GF-D8 (cell line): ENCODE measurements at regions not wholly inside any gene's neighbourhood (a gene's known extent, or its start where the extent isn't known, plus 50 kb on each side); places are given as distances from the start of the nearest gene placed in this dataset.

Source experiments
- DNase-seq: peaks from one replicate; lab custom pipeline; 2025; lab: John Stamatoyannopoulos, UW

GRCh38 chr3:25000971-25001591, 427.0 kb upstream of the RARB start:
- no peak for DNase-seq

DNA sequence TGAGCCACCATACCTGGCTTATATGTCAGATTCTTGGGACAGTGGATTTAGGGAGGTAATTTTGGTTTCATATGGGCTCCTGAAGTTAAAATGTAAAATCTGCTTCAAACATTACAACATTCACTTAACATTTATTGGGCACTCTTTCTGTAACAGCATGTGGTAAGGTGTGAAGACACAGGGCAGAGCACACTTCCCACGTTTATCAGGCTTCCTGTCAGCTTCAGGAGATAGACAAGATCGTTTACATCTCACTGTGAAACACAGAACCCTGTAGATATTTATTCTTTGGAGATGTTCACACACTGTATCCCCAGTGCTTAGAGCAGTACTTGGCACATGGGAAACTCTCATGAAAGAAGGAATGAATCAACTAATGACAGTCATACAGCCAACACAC, 426.0 kb upstream of the RARB start:
- DNase-seq: no peak

DNA sequence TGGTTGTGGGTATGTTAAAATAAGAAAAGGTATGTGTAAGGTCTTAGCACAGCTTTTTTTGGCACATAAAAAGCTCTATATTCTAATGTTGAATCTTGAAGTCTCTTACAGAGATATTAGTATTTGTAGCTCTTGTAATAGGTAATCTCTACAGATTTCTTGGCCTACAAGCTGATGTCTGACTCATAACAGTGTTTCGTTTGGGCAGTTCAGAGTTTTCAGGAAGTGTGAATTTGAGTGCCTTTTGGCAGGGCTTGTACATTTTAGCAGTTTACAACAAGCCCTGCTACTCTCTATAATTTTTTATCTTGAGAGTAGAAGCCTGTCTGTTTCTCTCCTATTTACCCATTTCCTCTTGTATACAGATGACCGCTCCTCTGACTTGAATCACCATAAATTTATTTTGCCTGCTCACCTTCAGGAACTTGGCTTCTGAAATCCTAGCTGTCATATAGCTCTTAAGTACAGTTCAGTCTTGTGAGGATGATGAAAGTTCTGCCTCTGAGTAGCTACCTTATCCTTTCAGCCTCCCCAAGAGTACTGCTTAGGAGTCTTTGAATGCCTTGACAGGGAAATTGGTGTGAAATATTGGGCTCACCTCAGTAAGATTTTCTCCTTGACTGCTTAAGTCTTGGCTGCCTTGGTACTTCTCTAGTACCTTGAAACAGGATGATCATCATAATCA, 419.9 kb upstream of the RARB start:
- no peak for DNase-seq

- no peak for DNase-seq
Measured at GRCh38 chr3:25009665-25010064, 418.4 kb upstream of the RARB start.

DNA sequence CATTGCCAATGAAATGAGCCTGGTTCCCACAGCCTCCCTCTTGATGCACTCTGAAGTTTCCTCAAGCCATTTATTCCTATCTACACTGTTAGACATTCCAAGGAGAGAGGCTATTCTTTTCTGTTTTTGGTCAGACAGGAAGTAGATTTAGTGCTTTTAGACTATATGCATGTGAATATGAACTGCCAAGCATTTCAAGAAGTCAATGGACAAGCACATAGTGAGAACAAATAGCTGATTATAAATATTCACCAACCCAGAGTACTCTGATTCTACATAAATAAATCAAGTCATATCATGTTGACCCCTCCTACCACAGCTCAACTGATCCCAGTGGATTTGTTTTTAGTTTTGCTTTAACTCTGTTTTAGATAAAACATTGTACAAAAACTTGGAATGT, 412.5 kb upstream of the RARB start:
- DNase-seq: no peak

GRCh38 chr3:25018909-25019308, 409.2 kb upstream of the RARB start:
- no peak for DNase-seq

- DNase-seq: no peak
Measured at GRCh38 chr3:25019506-25019905, 408.6 kb upstream of the RARB start.

GRCh38 chr3:25021816-25022215, 406.2 kb upstream of the RARB start:
- no peak for DNase-seq

- DNase-seq: no peak
Measured at GRCh38 chr3:25023876-25024275, 404.2 kb upstream of the RARB start.

DNA sequence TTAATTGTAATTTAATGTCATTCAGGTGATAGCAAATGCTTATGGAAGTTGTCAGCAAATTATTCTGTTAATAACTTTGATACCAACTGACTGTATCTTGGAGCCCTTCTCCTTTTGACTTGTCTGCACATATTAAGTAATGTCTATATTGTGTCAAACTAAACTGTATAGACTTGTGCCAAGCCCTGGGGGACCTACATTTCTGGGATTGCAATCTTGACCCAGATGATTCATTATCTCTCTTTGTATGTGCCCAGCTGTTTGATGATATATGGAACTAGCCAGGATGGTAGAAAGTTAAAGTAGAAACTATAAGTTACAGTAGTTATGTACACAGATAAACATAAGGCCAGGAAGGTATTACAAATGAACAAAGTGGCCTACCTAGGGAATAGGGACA, 402.8 kb upstream of the RARB start:
- no peak for DNase-seq

DNA sequence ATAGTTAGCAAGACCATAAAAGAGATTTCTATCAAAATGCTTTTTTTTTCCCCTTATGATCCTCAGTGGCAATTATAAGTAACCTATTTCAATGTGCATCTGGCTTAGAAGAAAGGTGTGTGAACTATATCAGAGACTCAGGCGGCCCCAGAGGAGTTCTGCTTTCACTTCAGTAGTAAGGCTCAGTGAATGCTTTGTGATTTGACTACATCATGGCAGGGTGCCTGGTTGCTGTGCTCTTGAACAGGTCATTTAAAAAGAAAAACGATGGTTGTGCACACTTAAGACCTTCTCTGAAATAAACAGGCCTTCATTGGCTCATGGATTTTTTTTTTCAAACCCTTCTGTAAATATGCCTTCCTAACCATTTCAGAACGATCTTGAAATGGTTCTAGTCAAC, 400.4 kb upstream of the RARB start:
- no peak for DNase-seq

GRCh38 chr3:25029820-25030219, 398.2 kb upstream of the RARB start:
- no peak for DNase-seq

GRCh38 chr3:25032344-25032743, 395.7 kb upstream of the RARB start:
- DNase-seq: no peak

DNA sequence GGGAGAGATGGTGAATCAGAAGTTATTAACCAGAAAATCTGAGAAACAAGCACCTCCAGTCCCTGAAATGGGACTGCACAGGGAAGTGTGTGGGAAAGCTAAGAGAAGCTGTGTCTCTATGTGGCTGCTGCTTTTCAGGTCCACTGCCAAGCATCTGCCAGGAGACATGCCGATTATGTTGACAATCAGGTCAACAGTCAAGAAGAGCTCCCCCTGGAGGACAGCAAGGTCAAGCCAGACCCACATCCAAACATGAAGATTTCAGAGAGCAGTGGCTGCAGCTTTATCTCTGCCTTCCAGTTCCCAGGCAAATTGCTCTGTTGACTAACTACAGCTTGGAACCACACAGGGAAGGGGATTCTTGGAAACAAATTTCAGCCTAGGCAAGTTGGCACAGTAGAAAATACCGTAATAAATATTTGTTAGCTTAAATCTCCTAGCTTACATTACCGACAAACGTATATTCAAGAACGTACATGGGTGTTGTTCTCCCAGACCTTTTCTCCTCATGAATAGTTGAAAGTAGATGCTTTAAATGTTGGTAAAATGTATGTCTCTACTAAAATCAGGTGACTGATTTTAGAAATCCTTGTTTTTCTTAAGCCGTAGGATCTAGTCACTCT, 394.5 kb upstream of the RARB start:
- no peak for DNase-seq

GRCh38 chr3:25035526-25035925, 392.5 kb upstream of the RARB start:
- no peak for DNase-seq

DNA sequence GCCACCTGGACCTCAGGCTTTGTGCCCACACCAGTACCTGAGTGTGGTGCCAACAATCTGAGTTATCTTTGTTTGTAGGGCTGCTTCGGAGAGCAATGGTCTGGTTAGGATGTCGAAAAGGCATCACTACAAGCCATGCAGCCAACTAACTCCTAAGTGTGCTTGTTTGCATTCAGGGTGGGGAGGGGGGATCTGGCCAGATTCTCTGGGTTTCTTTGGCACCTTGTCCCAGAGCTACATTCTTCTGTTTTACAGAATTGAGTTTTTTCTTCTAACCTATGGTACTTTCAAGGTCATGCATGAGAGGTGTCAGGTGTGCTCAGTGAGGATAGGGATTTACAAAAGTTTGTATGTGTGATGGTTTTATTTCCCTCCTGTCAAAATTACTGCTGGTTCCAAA, 391.4 kb upstream of the RARB start:
- DNase-seq: no peak

DNA sequence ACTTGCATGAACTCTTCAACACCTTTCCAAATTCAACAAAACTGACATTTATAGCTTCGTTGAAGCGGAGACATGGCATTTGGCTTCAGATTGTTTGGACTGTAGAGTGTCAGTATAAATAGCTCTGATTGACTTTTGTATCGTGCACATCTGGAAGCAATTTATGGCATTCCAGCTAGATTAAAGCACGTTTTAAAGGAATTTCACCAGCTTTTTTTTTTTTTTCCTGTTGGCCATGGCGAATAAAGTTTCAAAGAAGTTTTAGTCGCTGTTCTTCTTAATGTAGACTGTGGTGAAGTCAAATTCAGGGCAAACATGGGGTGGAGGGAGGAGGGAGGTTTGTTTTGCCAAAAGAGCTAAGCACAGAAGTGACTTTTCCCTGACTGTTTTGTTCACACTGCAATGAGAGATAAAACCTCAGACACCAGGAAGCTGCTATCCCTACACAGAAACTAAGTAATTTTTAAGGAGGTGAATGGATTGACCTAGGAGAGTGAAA, 391.0 kb upstream of the RARB start:
- no peak for DNase-seq

- no peak for DNase-seq
Measured at GRCh38 chr3:25038271-25038670, 389.8 kb upstream of the RARB start.

DNA sequence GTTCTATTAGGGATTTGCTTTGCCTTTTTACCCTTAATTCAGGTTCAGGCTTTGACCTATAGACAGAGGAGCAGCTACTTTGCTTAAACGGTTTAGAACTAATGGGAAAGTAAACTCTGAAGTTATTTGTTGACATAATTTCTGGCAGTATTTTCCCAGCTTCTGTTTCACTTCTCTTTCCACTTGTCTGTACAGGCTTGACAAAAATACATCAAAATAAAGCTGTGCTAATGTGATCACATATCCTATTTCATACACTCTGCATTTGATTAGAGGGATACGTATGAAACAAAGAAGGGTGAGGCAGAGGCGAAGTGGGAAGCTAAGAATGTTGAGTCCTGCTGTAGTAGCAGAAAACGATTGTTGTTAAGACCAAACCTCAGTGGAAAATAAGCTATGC, 389.1 kb upstream of the RARB start:
- no peak for DNase-seq

GRCh38 chr3:25040748-25041147, 387.3 kb upstream of the RARB start:
- DNase-seq: no peak

DNA sequence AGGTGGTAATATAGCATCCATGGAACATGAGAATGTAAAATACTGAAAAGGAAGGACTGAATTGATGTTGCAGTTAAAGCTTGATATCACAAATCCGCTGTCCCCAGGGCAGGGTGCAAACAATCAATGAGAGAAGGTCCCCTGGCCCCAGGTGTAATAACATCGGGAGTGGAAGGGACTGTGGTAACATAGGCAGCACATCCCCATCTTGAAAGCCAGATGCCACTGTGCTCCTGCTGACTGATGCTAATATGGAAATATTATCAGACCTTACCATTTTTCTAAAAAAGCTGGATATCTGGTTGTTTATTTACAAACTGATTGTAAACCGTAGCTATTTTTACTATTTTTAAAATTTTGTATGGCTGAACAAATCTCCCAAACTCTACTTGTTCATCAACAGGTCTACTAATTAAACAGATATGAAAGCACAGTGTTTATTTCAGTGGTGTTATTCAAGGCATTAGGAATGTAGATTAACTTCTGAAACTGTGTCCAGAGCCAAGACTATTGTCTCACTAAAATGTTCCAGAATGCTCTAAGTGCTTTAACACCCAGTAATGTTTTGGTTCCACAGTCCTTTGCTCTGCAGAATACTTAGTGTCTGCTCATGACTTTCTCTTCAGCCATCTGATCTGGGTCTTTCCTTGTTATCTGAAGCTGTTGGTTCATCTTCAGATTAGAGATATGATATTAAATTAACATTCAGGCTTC, 386.0 kb upstream of the RARB start:
- no peak for DNase-seq

- DNase-seq: no peak
Measured at GRCh38 chr3:25043177-25043576, 384.9 kb upstream of the RARB start.

GRCh38 chr3:25043749-25044148, 384.3 kb upstream of the RARB start:
- no peak for DNase-seq
